ENCODE measurements at regions not wholly inside any gene's neighbourhood (a gene's known extent, or its start where the extent isn't known, plus 50 kb on each side); places are given as distances from the start of the nearest gene placed in this dataset.

- Histone ChIP-seq H3K36me3 (ENCODE audit: control insufficient read depth in 2 of 2, extremely low read depth in 1 of 2, insufficient read depth in 2 of 2, low read length in 2 of 2) (no peaks in the 10 kb centered on the region), H3K9me3 (replicated peaks; ENCODE audit: control insufficient read depth, insufficient read depth, low read length) (no peaks in the 10 kb centered on the region), H3K79me2 (ENCODE audit: control insufficient read depth, insufficient read depth, low read length) (no peaks in the 10 kb centered on the region), H3K4me3 (replicated peaks in 1 of 3; ENCODE audit: insufficient read depth in 1 of 3, low read depth in 1 of 3, low read length in 3 of 3) (no peak overlapping the region), H2AFZ (ENCODE audit: low read depth, low read length) (no peak overlapping the region), H3K4me2 (ENCODE audit: insufficient read depth, low read length) (no peak overlapping the region), H4K20me1 (replicated peaks; ENCODE audit: control insufficient read depth, extremely low read depth, insufficient read depth, low read length) (no peaks in the 10 kb centered on the region), H3K27ac (ENCODE audit: insufficient read depth, low read depth, low read length) (no peak overlapping the region), H3K9ac (replicated peaks; ENCODE audit: extremely low read depth, insufficient read depth, low read length) (no peak overlapping the region), H3K27me3 (ENCODE audit: control insufficient read depth in 2 of 2, insufficient read depth in 2 of 2, low read length in 2 of 2) (peaks cover 2 to 5% of the 10 kb centered on the region in 2 experiments), H3K4me1 (ENCODE audit: control insufficient read depth, extremely low read depth, insufficient read depth, low read length) (no peaks in the 10 kb centered on the region), H3K9me1 (replicated peaks; ENCODE audit: control insufficient read depth, extremely low read depth, insufficient read depth, low read length) (no peaks in the 10 kb centered on the region)
- dilution Hi-C loops (cut with MboI; ENCODE audit: extremely low pct_ligation_motif_present, low sequenced_read_pairs): no loop called here
- no TSS peak for BruUV-seq (replicated peaks)
- CTCF ChIA-PET: interaction anchor here (0.6 to 1.4 kb wide), 22 partner anchors 8 to 239 kb away, joined by 3 to 15 read pairs (median 3); no protein-coding TSS in a partner anchor
- POLR2A ChIA-PET: no interaction called here
- peak; percentile 44 for DNase-seq (ENCODE audit: low read depth, low spot score)
- FAIRE-seq: peak; percentile 73
- intact Hi-C loops (cut with micrococcal nuclease): loop anchor here (1.0 to 5.0 kb wide), 4 partner anchors 96 to 238 kb away; no protein-coding TSS in a partner anchor
- TF ChIP-seq POLR2AphosphoS5 (IDR thresholded peaks at IDR 0.05; ENCODE audit: insufficient read depth, low read depth, low read length): no peak
- no peak for TF ChIP-seq FOS (IDR thresholded peaks at IDR 0.05; ENCODE audit: borderline replicate concordance, insufficient read depth, low read length)
- peak; percentile 65 to 72 for TF ChIP-seq CTCF (IDR thresholded peaks at IDR 0.05; ENCODE audit: extremely low read depth in 1 of 2, insufficient read depth in 1 of 2, low read depth in 1 of 2, low read length in 2 of 2)
These were observed 61.8 kb upstream of the NBL1 start for GRCh38 chr1:19582318-19582717.

- H3K4me3 ChIP-seq (replicated peaks in 1 of 3; ENCODE audit: insufficient read depth in 1 of 3, low read depth in 1 of 3, low read length in 3 of 3): no peak overlapping the region
- no peaks in the 10 kb centered on the region for H3K79me2 ChIP-seq (ENCODE audit: control insufficient read depth, insufficient read depth, low read length)
- no peaks in the 10 kb centered on the region for H3K9me3 ChIP-seq (replicated peaks; ENCODE audit: control insufficient read depth, insufficient read depth, low read length)
- dilution Hi-C loops (cut with MboI; ENCODE audit: extremely low pct_ligation_motif_present, low sequenced_read_pairs): no loop called here
- intact Hi-C loops (cut with micrococcal nuclease): loop anchor here (5.0 kb wide), 1 partner anchor 144 kb away; no protein-coding TSS in a partner anchor
- H3K36me3 ChIP-seq (ENCODE audit: control insufficient read depth in 2 of 2, extremely low read depth in 1 of 2, insufficient read depth in 2 of 2, low read length in 2 of 2): no peaks in the 10 kb centered on the region
- peaks cover 4 to 8% of the 10 kb centered on the region in 2 experiments for H3K27me3 ChIP-seq (ENCODE audit: control insufficient read depth in 2 of 2, insufficient read depth in 2 of 2, low read length in 2 of 2)
- CTCF ChIA-PET: interaction anchor here (0.9 to 1.3 kb wide), 7 partner anchors 8 to 196 kb away, joined by 3 to 15 read pairs (median 3); no protein-coding TSS in a partner anchor
- TF ChIP-seq JUN (IDR thresholded peaks at IDR 0.05; ENCODE audit: borderline replicate concordance, insufficient read depth, insufficient read length, low read depth) (no peak), MYC (IDR thresholded peaks at IDR 0.05; ENCODE audit: low read depth, low read length) (no peak), EZH2 (IDR thresholded peaks at IDR 0.05; ENCODE audit: borderline replicate concordance, low read depth, low read length, severe bottlenecking) (no peak), MAX (IDR thresholded peaks at IDR 0.05; ENCODE audit: insufficient read depth, insufficient read length) (no peak), CTCF (IDR thresholded peaks at IDR 0.05; ENCODE audit: extremely low read depth in 1 of 2, insufficient read depth in 1 of 2, low read depth in 1 of 2, low read length in 2 of 2) (no peak)
- no peak overlapping the region for H3K27ac ChIP-seq (ENCODE audit: insufficient read depth, low read depth, low read length)
- no peaks in the 10 kb centered on the region for H4K20me1 ChIP-seq (replicated peaks; ENCODE audit: control insufficient read depth, extremely low read depth, insufficient read depth, low read length)
- DNase-seq (ENCODE audit: low read depth, low spot score) (no peak), FAIRE-seq (no peak)
- no peaks in the 10 kb centered on the region for H3K9me1 ChIP-seq (replicated peaks; ENCODE audit: control insufficient read depth, extremely low read depth, insufficient read depth, low read length)
- POLR2A ChIA-PET: no interaction called here
- no peak overlapping the region for H3K9ac ChIP-seq (replicated peaks; ENCODE audit: extremely low read depth, insufficient read depth, low read length)
- no peak overlapping the region for H2AFZ ChIP-seq (ENCODE audit: low read depth, low read length)
- H3K4me2 ChIP-seq (ENCODE audit: insufficient read depth, low read length): no peak overlapping the region
- no peaks in the 10 kb centered on the region for H3K4me1 ChIP-seq (ENCODE audit: control insufficient read depth, extremely low read depth, insufficient read depth, low read length)
- no TSS peak for BruUV-seq (replicated peaks)
These were observed 62.7 kb upstream of the NBL1 start for GRCh38 chr1:19581381-19581780.
